Left ventricle myocardium superior (tissue), 1 donor: ENCODE measurements at regions not wholly inside any gene's neighbourhood (a gene's known extent, or its start where the extent isn't known, plus 50 kb on each side); places are given as distances from the start of the nearest gene placed in this dataset.
A peak's percentile ranks its signal among the peaks of the same experiment; 100 is the strongest.

ENCODE experiments used
- ATAC-seq: fragments of 200-7000 bp; cut with Tn5 transposase; one replicate; pipeline ENCODE4 v1.9.1; 2020; ENCODE audit warnings: mild to moderate bottlenecking, moderate library complexity
- DNase-seq: peaks from one replicate; pipeline ENCODE4 v3.0.0-alpha.2; 2020
- intact Hi-C: fragments of 100-400 bp; cut with micrococcal nuclease; formaldehyde crosslinking; loops from one replicate; pipeline ENCODE4 v1.11.0; 2022
- donor health status: DM: no; HTN: yes; CAD: no; lungs with severe emphysema.

- intact Hi-C loops = no loop called here
- ATAC-seq (no peak), DNase-seq (no peak)
Observed at GRCh38 chr13:37375724-37376123, 222.8 kb downstream of the POSTN start.

DNA sequence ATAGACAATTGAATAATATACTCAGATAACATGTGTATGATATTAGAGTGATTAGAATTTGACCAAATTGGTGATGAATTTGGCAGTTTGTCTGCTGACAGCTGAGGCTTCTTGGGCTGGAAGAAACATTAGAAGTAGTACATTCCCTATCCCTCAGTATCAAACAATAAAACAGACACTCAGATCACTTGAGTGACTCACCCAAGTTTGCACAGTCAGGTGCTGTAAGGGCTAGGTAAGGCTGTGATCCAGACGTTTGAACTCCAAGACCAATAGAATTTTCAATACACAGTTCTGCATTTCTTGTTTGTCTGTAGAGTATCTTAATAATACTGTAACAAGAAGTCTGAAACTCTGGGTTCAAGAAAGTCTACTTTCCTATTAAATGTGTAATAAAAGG lies 223.5 kb downstream of the POSTN start:
- intact Hi-C loops = no loop called here
- no peak for DNase-seq
- ATAC-seq = no peak

GRCh38 chr13:37369616-37370015 lies 229.0 kb downstream of the POSTN start:
- intact Hi-C loops = no loop called here
- DNase-seq = no peak
- no peak for ATAC-seq

GRCh38 chr13:37368501-37368900 lies 230.1 kb downstream of the POSTN start:
- intact Hi-C loops = no loop called here
- DNase-seq = no peak
- no peak for ATAC-seq

DNA sequence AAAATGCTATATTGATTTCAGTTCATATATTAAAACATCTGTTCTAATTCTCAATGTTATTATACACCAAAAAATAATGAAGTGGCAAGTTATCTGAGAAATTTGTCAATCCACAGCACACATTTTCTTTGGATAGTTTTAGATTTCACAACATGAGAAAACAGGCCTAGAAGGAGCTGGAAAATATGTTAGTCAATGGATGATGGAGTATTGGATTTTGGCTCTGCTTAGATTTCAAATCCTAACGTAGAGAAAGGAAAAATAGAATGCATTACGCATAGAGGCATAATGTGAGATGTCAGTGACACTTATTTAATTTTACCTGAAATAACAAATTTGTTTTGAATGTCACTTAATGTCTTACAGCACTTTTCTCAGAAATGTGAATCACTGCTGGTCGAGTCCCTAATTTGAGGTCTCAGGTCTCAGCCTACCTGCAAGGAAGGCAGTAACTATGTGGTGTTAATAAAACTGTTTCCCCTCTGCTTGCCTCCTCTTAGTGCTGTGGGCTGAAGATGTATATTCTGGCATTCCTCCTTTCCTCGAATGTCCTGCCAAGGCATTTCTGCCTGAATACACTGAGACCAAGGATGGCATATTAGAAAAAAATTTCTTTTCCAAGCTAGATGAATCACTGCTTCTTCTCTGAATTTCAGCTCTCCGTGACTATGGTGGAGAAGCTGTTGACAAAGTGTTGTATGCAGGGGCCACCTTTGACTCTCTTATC lies 232.4 kb downstream of the POSTN start:
- DNase-seq (no peak), ATAC-seq (no peak)
- intact Hi-C loops = no loop called here

- DNase-seq = no peak
- intact Hi-C loops = no loop called here
- ATAC-seq = no peak
Observed at GRCh38 chr13:37365496-37365895, 233.1 kb downstream of the POSTN start.

GRCh38 chr13:37364956-37365355 lies 233.6 kb downstream of the POSTN start:
- intact Hi-C loops = no loop called here
- ATAC-seq = no peak
- DNase-seq = no peak

DNA sequence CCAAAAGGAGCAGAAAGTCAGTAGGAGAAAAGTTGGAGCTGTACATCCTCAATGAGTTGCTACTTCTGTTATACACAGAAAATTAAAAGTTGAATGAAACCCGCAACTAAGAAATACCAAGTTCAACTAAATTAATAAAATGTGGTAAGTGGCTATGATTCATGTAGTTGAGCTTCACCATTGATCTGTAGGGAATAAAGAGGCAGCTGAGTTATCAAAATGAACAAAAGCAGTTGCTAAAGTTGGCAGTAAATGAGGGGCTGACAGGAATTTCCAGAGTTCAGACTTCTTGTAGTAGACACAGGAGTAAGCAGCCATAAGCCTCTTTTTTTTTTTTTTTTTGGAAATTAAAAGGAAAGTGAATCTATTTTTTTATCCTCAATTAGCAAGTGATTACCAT lies 234.6 kb downstream of the POSTN start:
- intact Hi-C loops = no loop called here
- ATAC-seq (peak; percentile 68), DNase-seq (no peak)

GRCh38 chr13:37361608-37362007 lies 237.0 kb downstream of the POSTN start:
- DNase-seq (no peak), ATAC-seq (no peak)
- intact Hi-C loops = no loop called here

GRCh38 chr13:37360556-37360955 lies 238.0 kb downstream of the POSTN start:
- ATAC-seq (no peak), DNase-seq (no peak)
- intact Hi-C loops = no loop called here

- intact Hi-C loops = no loop called here
- DNase-seq (no peak), ATAC-seq (no peak)
Observed at GRCh38 chr13:37357548-37357947, 241.0 kb downstream of the POSTN start.

- intact Hi-C loops = no loop called here
- ATAC-seq (no peak), DNase-seq (no peak)
Observed at GRCh38 chr13:37353911-37354310, 244.7 kb downstream of the POSTN start.

- intact Hi-C loops = no loop called here
- ATAC-seq = no peak
- DNase-seq = no peak
Observed at GRCh38 chr13:37351211-37351610, 245.7 kb upstream of the CSNK1A1L start.

DNA sequence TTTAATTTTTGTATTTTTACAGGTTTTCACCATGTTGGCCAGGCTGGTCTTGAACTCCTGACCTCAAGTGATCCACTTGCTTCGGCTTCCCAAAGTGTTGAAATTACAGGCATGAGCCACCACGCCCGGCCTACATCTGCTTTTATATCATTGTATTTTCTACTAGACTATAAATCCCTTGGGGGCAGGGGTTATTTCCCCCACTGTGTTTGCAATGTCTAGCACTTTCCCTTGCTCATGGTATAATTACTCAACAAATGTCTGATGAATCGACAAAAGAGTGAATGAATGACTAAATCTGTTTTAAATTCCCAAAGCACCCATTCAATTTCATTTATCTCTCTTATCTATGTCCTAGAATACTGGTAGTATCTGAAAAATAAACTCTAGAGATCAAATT lies 244.5 kb upstream of the CSNK1A1L start:
- ATAC-seq (peak; percentile 21), DNase-seq (no peak)
- intact Hi-C loops = no loop called here

- no peak for ATAC-seq
- DNase-seq = no peak
- intact Hi-C loops = no loop called here
Observed at GRCh38 chr13:37348916-37349643, 243.6 kb upstream of the CSNK1A1L start.

GRCh38 chr13:37345869-37346268 lies 240.4 kb upstream of the CSNK1A1L start:
- DNase-seq = no peak

DNA sequence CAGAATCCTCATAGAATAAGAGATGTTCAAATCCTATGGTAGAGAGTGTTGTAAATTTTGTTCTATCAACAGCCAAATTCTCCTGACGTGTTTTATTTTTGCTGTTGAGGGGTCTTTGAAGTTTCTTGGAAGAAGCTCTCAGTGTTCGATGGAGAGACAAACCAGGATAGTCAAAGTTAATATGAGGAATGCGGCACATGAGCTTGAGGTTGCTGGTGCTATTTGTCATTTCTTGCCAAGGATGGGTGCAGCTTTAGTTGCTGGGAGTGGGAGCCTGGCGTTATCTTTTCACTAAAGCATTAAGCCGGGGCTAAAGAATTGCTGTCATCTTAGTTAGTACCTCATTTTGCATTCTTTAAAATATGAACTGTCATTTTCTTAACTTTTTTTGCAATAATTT lies 239.9 kb upstream of the CSNK1A1L start:
- ATAC-seq = no peak
- no peak for DNase-seq
- intact Hi-C loops = no loop called here

More at GRCh38 chr13:37345869-37346268, 240.4 kb upstream of the CSNK1A1L start:
- no peak for ATAC-seq
- intact Hi-C loops = no loop called here

DNA sequence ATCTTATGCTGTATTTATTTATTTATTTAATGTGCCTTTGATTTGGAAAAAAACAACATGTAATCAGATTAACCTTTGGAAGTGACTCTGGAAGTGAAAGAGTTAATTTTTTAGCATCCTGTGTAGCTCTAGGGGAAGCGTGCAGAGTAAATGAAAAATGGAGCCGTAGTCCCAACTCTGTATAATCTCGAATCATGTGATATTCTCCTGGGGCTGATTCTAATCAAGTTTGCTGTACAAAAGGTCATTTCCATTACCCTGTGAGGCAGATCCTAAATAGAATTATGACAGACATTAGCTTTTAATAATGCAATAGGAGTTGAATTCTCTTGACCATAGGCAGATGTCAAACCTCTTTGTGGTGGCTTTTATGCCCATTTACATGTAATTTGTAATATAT lies 238.6 kb upstream of the CSNK1A1L start:
- ATAC-seq (no peak), DNase-seq (no peak)
- intact Hi-C loops = no loop called here

DNA sequence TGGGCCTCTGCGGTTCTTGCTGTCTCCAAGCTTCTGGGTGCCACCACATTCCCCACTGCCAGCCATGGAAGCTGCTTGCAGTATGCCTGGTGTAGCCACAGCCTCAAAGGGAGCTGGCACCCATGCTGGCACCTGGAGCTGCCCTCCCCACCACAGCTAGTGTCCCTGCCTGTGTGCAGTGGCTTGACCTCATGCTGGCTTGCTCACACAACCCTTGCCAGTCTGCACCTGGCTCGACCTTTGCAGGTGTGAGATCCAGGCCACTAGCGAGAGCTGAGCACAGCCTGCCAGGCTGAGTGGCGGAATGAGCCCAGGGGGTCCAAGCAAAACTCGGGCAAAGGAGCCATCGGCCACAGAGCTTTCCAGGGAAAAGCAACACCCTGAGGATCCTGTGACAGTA lies 236.7 kb upstream of the CSNK1A1L start:
- ATAC-seq (no peak), DNase-seq (no peak)
- intact Hi-C loops = no loop called here

- intact Hi-C loops = no loop called here
- no peak for ATAC-seq
- DNase-seq = no peak
Observed at GRCh38 chr13:37340901-37341670, 235.6 kb upstream of the CSNK1A1L start.
